PFSK-1 (cell line): ENCODE measurements at regions not wholly inside any gene's neighbourhood (a gene's known extent, or its start where the extent isn't known, plus 50 kb on each side); places are given as distances from the start of the nearest gene placed in this dataset.

Experiments
- FOXP2 ChIP-seq: optimal IDR thresholded peaks from 2 replicates; pipeline ENCODE3; 2011; ENCODE audit warnings: borderline replicate concordance, control low read depth, inconsistent platforms; ENCODE audit not compliant: insufficient read depth; ENCODE audit errors: extremely low read length, extremely low read depth
- POLR2AphosphoS5 ChIP-seq: IDR thresholded peaks from 2 replicates; pipeline ENCODE4 v1.6.1; 2012; ENCODE audit warnings: low read depth, mild to moderate bottlenecking, control low read depth, low read length, moderate library complexity
- SIN3A ChIP-seq: IDR thresholded peaks from 2 replicates; pipeline ENCODE4 v1.6.1; 2012; ENCODE audit warnings: mild to moderate bottlenecking, low read length, moderate library complexity, borderline replicate concordance; ENCODE audit not compliant: insufficient read depth
- TAF1 ChIP-seq: IDR thresholded peaks from 2 replicates; pipeline ENCODE4 v1.6.1; 2012; ENCODE audit warnings: low read length, control low read depth, borderline replicate concordance; ENCODE audit not compliant: insufficient read depth
- TF ChIP-seq, protein P1 (sequence below), 2 experiments: IDR thresholded peaks; 2 replicates each; pipeline versions ENCODE4 v1.6.1 to v1.8.0; 2011 to 2012; ENCODE audit warnings: low read depth in 2 of 2, low read length in 2 of 2, control low read depth in 1 of 2, inconsistent platforms in 1 of 2, mild to moderate bottlenecking in 1 of 2, moderate library complexity in 1 of 2; ENCODE audit not compliant: insufficient read depth in 1 of 2

- TF ChIP-seq, protein P1, sequence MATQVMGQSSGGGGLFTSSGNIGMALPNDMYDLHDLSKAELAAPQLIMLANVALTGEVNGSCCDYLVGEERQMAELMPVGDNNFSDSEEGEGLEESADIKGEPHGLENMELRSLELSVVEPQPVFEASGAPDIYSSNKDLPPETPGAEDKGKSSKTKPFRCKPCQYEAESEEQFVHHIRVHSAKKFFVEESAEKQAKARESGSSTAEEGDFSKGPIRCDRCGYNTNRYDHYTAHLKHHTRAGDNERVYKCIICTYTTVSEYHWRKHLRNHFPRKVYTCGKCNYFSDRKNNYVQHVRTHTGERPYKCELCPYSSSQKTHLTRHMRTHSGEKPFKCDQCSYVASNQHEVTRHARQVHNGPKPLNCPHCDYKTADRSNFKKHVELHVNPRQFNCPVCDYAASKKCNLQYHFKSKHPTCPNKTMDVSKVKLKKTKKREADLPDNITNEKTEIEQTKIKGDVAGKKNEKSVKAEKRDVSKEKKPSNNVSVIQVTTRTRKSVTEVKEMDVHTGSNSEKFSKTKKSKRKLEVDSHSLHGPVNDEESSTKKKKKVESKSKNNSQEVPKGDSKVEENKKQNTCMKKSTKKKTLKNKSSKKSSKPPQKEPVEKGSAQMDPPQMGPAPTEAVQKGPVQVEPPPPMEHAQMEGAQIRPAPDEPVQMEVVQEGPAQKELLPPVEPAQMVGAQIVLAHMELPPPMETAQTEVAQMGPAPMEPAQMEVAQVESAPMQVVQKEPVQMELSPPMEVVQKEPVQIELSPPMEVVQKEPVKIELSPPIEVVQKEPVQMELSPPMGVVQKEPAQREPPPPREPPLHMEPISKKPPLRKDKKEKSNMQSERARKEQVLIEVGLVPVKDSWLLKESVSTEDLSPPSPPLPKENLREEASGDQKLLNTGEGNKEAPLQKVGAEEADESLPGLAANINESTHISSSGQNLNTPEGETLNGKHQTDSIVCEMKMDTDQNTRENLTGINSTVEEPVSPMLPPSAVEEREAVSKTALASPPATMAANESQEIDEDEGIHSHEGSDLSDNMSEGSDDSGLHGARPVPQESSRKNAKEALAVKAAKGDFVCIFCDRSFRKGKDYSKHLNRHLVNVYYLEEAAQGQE (IDR thresholded peaks at IDR 0.05; ENCODE audit: insufficient read depth in 1 of 2, low read depth in 2 of 2, low read length in 2 of 2), result no peak
- TF ChIP-seq FOXP2, result no peak
- TF ChIP-seq POLR2AphosphoS5, result no peak
- no peak for TF ChIP-seq TAF1
- TF ChIP-seq SIN3A, result no peak
Measured at GRCh38 chr20:63130658-63131577, 85.0 kb downstream of the YTHDF1 start.

- TF ChIP-seq TAF1, result no peak
- TF ChIP-seq, protein P1 (IDR thresholded peaks at IDR 0.05; ENCODE audit: insufficient read depth in 1 of 2, low read depth in 2 of 2, low read length in 2 of 2), result no peak
Measured at GRCh38 chr20:63129991-63130657, 85.8 kb downstream of the YTHDF1 start.

GRCh38 chr20:63129376-63129965, 86.5 kb downstream of the YTHDF1 start:
- TF ChIP-seq, protein P1 (IDR thresholded peaks at IDR 0.05; ENCODE audit: insufficient read depth in 1 of 2, low read depth in 2 of 2, low read length in 2 of 2), result no peak
- TF ChIP-seq TAF1 (no peak), FOXP2 (no peak), POLR2AphosphoS5 (no peak), SIN3A (no peak)

DNA sequence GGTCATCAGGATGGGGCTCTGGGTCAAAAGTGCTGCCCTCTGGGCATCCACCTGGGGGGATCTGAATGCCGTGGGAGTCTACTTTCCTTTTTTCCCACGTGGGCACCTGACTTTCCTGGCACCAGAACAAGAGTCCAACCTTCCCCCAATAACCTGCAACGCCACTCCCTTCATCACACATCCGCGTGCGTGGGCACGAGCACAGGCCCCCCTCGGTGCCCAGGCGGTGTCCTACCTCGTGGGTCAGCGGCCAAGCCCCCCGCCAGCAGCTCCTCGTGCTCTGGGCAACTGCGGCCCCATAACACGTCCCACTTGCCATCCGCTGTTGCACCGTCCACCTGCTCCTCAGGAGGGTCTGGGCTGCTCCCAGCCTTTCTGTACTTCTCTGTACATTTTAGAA, 87.0 kb downstream of the YTHDF1 start:
- TF ChIP-seq TAF1, result no peak
- TF ChIP-seq SIN3A, result no peak
- no peak for TF ChIP-seq FOXP2
- TF ChIP-seq POLR2AphosphoS5, result no peak
- TF ChIP-seq, protein P1 (IDR thresholded peaks at IDR 0.05; ENCODE audit: insufficient read depth in 1 of 2, low read depth in 2 of 2, low read length in 2 of 2), result no peak
